Ishikawa (cell line): ENCODE measurements at regions not wholly inside any gene's neighbourhood (a gene's known extent, or its start where the extent isn't known, plus 50 kb on each side); places are given as distances from the start of the nearest gene placed in this dataset.

Experiments
- CEBPB ChIP-seq: IDR thresholded peaks from 2 replicates; pipeline ENCODE4 v1.6.1; 2012
- CREB1 ChIP-seq: IDR thresholded peaks from 2 replicates; pipeline ENCODE4 v1.6.1; 2012; ENCODE audit warnings: low read depth
- EP300 ChIP-seq: IDR thresholded peaks from 2 replicates; pipeline ENCODE4 v1.6.1; 2012; ENCODE audit warnings: borderline replicate concordance
- FOXM1 ChIP-seq: IDR thresholded peaks from 2 replicates; pipeline ENCODE4 v1.6.1; 2012; ENCODE audit warnings: low read depth, borderline replicate concordance
- MAX ChIP-seq: IDR thresholded peaks from 2 replicates; pipeline ENCODE4 v1.6.1; 2012
- NFIC ChIP-seq: IDR thresholded peaks from 2 replicates; pipeline ENCODE4 v1.6.1; 2012
- RAD21 ChIP-seq: IDR thresholded peaks from 2 replicates; pipeline ENCODE4 v1.6.1; 2012; ENCODE audit warnings: low read depth
- REST ChIP-seq: IDR thresholded peaks from 2 replicates; pipeline ENCODE4 v1.6.1; 2012; ENCODE audit warnings: low read depth, mild to moderate bottlenecking
- TAF1 ChIP-seq: IDR thresholded peaks from 2 replicates; pipeline ENCODE4 v1.6.1; 2012; ENCODE audit warnings: low read depth, mild to moderate bottlenecking
- TCF12 ChIP-seq: IDR thresholded peaks from 2 replicates; pipeline ENCODE4 v1.6.1; 2012; ENCODE audit warnings: low read depth
- TEAD4 ChIP-seq: IDR thresholded peaks from 2 replicates; pipeline ENCODE4 v1.6.1; 2012
- USF1 ChIP-seq: IDR thresholded peaks from 2 replicates; pipeline ENCODE4 v1.6.1; 2012
- YY1 ChIP-seq: IDR thresholded peaks from 2 replicates; pipeline ENCODE4 v1.6.1; 2012; ENCODE audit warnings: low read depth
- ZBTB7A ChIP-seq: IDR thresholded peaks from 2 replicates; pipeline ENCODE4 v1.6.1; 2012; ENCODE audit warnings: low read depth

- TF ChIP-seq REST = no peak
- TF ChIP-seq TAF1 = no peak
- no peak for TF ChIP-seq EP300
- TF ChIP-seq MAX = no peak
- no peak for TF ChIP-seq FOXM1
- no peak for TF ChIP-seq NFIC
- no peak for TF ChIP-seq RAD21
- TF ChIP-seq TCF12 = no peak
- no peak for TF ChIP-seq YY1
- TF ChIP-seq ZBTB7A = no peak
- TF ChIP-seq CREB1 = no peak
- TF ChIP-seq TEAD4 = no peak
- no peak for TF ChIP-seq CEBPB
- no peak for TF ChIP-seq USF1
Observed at GRCh38 chr1:117695796-117696490, 90.1 kb downstream of the TENT5C start.
